RWPE1 (cell line): ENCODE measurements at regions not wholly inside any gene's neighbourhood (a gene's known extent, or its start where the extent isn't known, plus 50 kb on each side); places are given as distances from the start of the nearest gene placed in this dataset.

Experiments used
- CTCF ChIA-PET: fragments of 350-600 bp; sonication (Branson Sonifier 250); formaldehyde crosslinking; extraction: SDS; loops from one replicate; lab custom pipeline; 2021; lab: Yijun Ruan, JAX
- POLR2A ChIA-PET: fragments of 400-600 bp; formaldehyde crosslinking; extraction: SDS; loops from one replicate; lab custom pipeline; 2020; ENCODE audit warnings: antibody characterized with exemption; ENCODE audit not compliant: low non-redundant PET; lab: Yijun Ruan, JAX
- DNase-seq: peaks from one replicate; pipeline ENCODE4 v3.0.0; 2012; ENCODE audit warnings: low spot score
- H3K27ac ChIP-seq: fragments of 450-650 bp; 2 replicates; pipeline ENCODE4 v1.5.1; 2017
- TF ChIP-seq, protein P1 (sequence below): fragments of 450-650 bp; conservative IDR thresholded peaks from 2 replicates; pipeline ENCODE4 v1.5.1; 2017; ENCODE audit warnings: low read depth, mild to moderate bottlenecking

DNA sequence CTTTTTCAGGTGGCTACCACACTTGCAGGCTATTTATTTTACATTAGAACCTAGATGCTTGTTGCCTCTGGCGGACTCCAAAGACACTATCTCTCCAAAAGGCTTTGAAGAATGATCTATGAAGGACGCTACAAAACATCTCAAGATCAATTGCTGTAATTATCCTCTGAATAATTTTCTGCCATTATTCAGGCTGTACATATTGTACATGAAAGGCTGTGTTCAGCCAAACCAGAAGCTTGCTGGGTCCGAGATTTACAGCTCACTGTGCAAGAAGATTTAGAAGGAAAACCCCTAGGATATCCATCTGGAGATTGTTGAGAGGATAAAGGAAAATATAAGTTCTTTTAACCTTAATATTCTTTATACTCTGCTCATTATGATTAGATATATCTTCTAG lies 523.6 kb upstream of the PLXNA2 start:
- CTCF ChIA-PET: no interaction called here
- DNase-seq: no peak
- TF ChIP-seq, protein P1, sequence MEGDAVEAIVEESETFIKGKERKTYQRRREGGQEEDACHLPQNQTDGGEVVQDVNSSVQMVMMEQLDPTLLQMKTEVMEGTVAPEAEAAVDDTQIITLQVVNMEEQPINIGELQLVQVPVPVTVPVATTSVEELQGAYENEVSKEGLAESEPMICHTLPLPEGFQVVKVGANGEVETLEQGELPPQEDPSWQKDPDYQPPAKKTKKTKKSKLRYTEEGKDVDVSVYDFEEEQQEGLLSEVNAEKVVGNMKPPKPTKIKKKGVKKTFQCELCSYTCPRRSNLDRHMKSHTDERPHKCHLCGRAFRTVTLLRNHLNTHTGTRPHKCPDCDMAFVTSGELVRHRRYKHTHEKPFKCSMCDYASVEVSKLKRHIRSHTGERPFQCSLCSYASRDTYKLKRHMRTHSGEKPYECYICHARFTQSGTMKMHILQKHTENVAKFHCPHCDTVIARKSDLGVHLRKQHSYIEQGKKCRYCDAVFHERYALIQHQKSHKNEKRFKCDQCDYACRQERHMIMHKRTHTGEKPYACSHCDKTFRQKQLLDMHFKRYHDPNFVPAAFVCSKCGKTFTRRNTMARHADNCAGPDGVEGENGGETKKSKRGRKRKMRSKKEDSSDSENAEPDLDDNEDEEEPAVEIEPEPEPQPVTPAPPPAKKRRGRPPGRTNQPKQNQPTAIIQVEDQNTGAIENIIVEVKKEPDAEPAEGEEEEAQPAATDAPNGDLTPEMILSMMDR: no peak

DNA sequence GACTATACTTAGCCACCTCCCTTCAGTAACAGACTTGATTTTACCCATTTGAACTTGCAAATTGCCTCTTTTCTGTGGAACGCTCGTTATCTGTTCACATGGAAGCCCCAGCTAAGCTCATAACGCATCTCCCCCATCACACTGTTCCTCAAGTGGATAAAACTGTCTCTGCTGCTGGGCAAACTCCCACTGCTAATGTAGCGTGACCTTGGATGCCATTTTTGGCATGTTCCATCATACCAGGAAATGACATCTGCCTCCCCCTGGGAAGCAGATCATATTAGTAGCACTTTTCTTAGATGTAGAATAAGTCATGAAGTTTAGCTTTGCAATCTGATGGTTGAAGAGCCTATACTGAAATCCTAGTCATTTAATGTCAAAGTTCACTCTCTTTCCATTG lies 528.7 kb upstream of the PLXNA2 start:
- no peak for DNase-seq
- no peak overlapping the region for H3K27ac ChIP-seq
- TF ChIP-seq, protein P1: no peak
- POLR2A ChIA-PET: no interaction called here
- CTCF ChIA-PET: no interaction called here

More for the DNA sequence above, 523.6 kb upstream of the PLXNA2 start:
- no peak overlapping the region for H3K27ac ChIP-seq
- POLR2A ChIA-PET: no interaction called here

DNA sequence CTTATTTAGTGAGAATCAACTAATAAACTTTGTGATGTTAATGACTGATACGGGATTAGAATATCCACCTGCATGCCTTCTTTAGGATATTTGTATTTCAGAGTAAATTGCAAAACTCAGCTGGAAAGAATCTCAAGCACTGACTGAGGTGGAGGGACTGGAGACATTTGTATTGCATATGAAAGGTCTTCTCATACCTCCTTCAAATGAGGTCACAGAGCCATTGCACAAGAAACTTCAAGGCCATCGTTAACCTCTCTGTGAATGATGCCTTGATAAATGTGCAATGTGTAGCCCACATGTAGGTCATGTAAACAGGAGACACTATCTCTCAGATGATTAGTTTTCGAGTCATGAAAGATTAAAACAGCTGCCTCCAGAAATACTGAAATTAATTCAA lies 531.7 kb upstream of the PLXNA2 start:
- no peak overlapping the region for H3K27ac ChIP-seq
- no peak for DNase-seq
- TF ChIP-seq, protein P1: no peak
- ChIA-PET POLR2A (no interaction called here), CTCF (no interaction called here)

DNA sequence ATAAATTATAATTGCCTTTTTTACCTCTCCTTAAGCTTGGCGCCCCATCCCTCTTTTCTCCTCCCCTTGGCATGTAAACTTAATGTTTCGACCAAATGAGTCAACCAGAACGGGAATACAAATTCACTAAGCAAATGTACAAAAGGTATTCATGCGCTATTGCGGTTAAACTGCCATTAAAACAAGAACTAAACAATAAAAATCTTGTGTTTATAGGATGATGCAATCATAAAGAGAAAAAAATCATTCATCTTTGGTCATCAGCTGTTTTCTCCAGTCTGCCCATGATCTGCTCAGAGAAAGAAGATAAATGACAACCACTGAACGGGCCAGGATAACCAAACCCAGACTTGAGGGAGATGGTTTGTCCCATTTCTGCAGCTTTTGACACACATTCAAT lies 534.2 kb upstream of the PLXNA2 start:
- H3K27ac ChIP-seq: no peak overlapping the region
- DNase-seq: no peak
- CTCF ChIA-PET: interaction anchor here (0.5 kb wide), 1 partner anchor 846 kb away, joined by 3 read pairs; no protein-coding TSS in a partner anchor
- POLR2A ChIA-PET: no interaction called here
- TF ChIP-seq, protein P1: no peak

DNA sequence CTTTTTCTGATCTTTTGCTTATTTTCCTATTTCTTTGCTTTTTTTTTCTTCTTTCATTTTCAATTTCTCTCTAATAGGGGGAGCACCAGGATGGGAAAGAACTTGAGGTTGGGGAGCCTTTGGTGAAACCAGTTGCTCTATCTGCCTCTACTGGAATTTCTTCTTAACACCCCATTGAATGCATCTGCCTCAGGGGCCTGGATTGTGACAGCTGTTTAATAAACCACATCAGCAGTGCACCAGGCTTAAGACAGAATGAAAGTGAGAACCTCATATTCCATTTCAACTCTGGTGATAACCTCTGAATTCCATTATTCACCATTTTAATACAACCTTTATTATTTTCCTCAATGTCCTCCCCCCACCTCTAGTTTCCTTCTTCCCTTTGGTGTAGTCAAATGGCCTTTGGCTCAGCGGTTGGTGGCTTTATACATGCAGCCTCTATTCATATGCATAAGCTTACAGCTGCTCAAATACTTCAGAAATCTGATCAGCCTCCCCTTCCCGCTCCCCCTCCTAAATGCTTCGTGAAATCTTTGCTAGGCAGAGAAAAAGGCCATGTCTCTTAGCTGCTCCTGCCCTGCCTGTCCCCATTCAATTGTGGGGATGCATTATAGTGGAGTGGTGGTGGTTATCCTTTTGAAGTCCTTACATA lies 537.3 kb upstream of the PLXNA2 start:
- no peak for DNase-seq
- TF ChIP-seq, protein P1: no peak
- CTCF ChIA-PET: no interaction called here
- POLR2A ChIA-PET: no interaction called here
- H3K27ac ChIP-seq: no peak overlapping the region

DNA sequence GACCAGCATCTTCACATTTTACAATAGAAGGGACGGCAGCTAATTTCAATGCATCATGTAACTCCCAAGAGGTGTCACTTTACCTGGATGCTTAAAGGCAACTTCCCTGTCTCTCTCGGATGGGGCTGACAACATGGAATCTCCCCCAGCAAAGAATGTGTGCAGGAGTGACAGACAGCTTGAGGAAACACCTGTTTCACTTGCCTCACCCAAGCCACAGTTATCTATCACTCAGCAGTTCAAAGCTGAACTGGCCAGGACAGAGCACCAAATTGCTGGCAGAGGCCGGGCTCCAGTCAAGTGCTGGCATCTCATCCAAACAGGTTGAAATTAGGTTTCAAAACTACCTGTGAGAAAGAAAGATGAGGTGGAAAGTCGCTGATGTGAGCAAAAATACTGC lies 538.0 kb upstream of the PLXNA2 start:
- H3K27ac ChIP-seq: no peak overlapping the region
- ChIA-PET POLR2A (no interaction called here), CTCF (interaction anchor here (0.5 kb wide), 1 partner anchor 1960 kb away, joined by 3 read pairs; no protein-coding TSS in a partner anchor)
- no peak for DNase-seq
- TF ChIP-seq, protein P1: no peak
